HUES48 (cell line): ENCODE measurements at regions not wholly inside any gene's neighbourhood (a gene's known extent, or its start where the extent isn't known, plus 50 kb on each side); places are given as distances from the start of the nearest gene placed in this dataset.
"Not testable (repeated sequence)": the region's sequence is repeated elsewhere in the genome, so short reads cannot be mapped to it uniquely, and the experiment has no call there.

ENCODE experiments used
- H3K27ac ChIP-seq: one replicate; pipeline ENCODE4 v1.7.0; 2013; ENCODE audit warnings: low read depth, low read length, inconsistent platforms
- H3K27me3 ChIP-seq: 2 replicates; pipeline ENCODE4 v1.6.1; 2013; ENCODE audit warnings: mild to moderate bottlenecking, low read length; ENCODE audit not compliant: control insufficient read depth, insufficient read depth
- H3K36me3 ChIP-seq: 2 replicates; pipeline ENCODE4 v1.6.1; 2013; ENCODE audit warnings: low read length; ENCODE audit not compliant: control insufficient read depth, insufficient read depth
- H3K4me1 ChIP-seq: 2 replicates; pipeline ENCODE4 v1.6.1; 2013; ENCODE audit warnings: mild to moderate bottlenecking, low read length; ENCODE audit not compliant: control insufficient read depth, insufficient read depth
- H3K4me3 ChIP-seq: 2 replicates; pipeline ENCODE4 v1.5.1; 2013; ENCODE audit warnings: mild to moderate bottlenecking, low read depth, low read length
- H3K9ac ChIP-seq: 2 replicates; pipeline ENCODE4 v1.6.1; 2013; ENCODE audit warnings: mild to moderate bottlenecking, low read depth, low read length, moderate library complexity
- H3K9me3 ChIP-seq: 2 replicates; pipeline ENCODE4 v1.6.1; 2013; ENCODE audit warnings: low read length; ENCODE audit not compliant: control insufficient read depth, insufficient read depth

DNA sequence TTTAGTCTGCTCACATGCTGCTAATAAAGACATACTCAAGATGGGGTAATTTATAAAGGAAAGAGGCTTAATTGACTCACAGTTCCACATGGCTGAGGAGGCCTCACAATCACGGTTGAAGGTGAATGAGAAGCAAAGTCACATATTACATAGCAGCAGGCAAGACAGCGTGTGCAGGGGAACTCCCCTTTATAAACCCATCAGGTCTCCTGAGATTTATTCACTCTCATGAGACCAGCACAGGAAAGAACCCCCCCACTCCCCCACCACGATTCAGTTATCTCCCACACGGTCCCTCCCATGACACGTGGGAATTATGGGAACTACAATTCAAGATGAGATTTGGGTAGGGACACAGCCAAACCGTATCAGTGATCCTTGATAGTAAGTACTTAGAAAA lies 891.7 kb upstream of the CDH10 start:
- not testable (repeated sequence) for H3K9ac ChIP-seq, H3K27me3 ChIP-seq, H3K9me3 ChIP-seq, H3K4me3 ChIP-seq, H3K4me1 ChIP-seq, H3K36me3 ChIP-seq, H3K27ac ChIP-seq

DNA sequence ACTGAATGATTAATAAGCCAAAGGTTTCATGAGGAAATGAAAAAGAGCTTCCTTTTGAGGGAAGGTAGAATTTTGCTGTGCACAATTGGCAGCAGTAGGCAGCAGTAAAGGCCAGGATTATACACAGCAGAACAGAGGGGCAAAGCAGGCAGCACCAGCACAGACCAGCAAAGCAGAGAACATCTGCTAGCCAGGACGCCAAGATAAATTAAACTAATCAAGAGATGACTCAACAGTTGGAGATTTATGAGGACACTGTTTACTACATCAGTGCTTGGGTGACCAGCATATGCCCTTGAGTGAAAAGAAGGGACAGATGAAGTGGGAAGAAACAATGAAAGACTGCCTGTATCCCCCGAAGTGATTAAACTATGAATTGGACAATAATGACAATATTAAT lies 871.4 kb upstream of the CDH10 start:
- Histone ChIP-seq H3K9me3 (no peaks in the 10 kb centered on the region), H3K27ac (no peak overlapping the region), H3K9ac (no peak overlapping the region), H3K4me1 (no peaks in the 10 kb centered on the region; the same call in 1 of the 2 replicates), H3K27me3 (no peaks in the 10 kb centered on the region), H3K4me3 (no peak overlapping the region), H3K36me3 (no peaks in the 10 kb centered on the region)

DNA sequence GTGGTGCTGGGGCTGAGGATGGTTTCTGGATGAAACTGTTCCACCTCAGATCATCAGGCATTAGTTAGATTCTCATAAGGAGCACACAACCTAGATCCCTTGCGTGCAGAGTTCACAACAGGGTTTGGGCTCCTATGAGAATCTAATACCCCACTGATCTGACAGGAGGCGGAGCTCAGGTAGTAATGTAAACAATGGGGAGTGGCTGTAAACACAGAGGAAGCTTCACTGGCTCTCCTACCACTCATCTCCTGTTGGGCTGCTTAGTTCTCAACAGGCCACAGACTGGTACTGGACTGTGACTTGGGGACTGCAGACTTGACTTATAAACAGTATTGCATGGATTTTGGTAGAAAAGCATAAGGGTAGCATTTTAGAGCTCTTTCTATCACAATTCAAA lies 870.7 kb upstream of the CDH10 start:
- Histone ChIP-seq H3K9me3 (no peaks in the 10 kb centered on the region), H3K9ac (no peak overlapping the region), H3K4me1 (no peaks in the 10 kb centered on the region; the same call in 1 of the 2 replicates), H3K4me3 (no peak overlapping the region), H3K27ac (no peak overlapping the region), H3K27me3 (no peaks in the 10 kb centered on the region), H3K36me3 (no peaks in the 10 kb centered on the region)

DNA sequence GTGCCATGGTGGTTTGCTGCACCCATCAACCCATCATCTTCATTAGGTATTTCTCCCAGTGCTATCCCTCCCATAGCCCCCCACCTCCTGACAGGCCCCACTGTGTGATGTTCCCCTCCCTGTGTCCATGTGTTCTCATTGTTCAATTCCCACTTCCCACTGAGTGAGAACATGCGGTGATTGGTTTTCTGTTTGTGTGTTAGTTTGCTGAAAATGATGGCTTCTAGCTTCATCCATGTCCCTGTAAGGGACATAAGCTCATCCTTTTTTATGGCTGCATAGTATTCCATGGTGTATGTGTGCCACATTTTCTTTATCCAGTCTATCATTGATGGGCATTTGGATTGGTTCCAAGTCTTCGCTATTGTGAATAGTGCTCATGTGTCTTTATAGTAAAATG lies 865.9 kb upstream of the CDH10 start:
- H3K9ac ChIP-seq, H3K36me3 ChIP-seq, H3K4me1 ChIP-seq, H3K9me3 ChIP-seq, H3K27ac ChIP-seq, H3K27me3 ChIP-seq, H3K4me3 ChIP-seq: not testable (repeated sequence)

DNA sequence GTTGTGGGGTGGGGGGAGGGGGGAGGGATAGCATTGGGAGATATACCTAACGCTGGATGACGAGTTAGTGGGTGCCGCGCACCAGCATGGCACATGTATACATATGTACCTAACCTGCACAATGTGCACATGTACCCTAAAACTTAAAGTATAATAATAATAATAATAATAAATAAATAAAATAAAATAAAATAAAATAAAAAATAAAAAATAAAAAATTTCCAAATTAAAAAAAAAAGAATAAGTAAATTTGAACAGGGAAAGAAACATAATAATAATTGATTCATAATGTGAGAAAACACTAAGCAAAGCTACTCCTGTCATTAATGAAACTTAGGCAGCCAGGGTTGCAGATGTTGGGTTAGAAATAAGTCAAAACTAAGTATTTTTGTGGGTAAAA lies 863.2 kb upstream of the CDH10 start:
- H3K4me3 ChIP-seq, H3K27me3 ChIP-seq: not testable (repeated sequence)

DNA sequence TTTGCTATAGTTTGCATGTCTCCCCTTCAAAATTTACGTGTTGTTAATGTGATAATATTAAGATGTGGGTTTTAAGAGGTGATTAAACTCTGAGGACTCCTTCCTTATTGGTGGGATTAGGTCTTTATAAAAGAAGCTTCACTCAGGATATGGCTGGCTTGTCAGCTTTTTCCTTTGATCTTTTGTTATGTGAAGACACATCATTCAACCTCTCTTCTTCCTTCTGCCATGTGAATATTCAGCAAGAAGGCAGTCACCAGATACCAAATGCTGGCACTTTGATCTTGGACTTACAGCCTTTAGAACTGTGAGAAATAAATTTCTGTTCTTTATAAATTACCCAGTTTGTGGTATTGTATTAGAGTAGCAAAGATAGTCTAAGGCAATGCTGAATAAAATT lies 855.9 kb upstream of the CDH10 start:
- 0 out of 2 replicates have a peak, but pooled peaks cover 6% of the 10 kb centered on the region for H3K9me3 ChIP-seq
- no peak overlapping the region for H3K4me3 ChIP-seq
- no peaks in the 10 kb centered on the region for H3K36me3 ChIP-seq
- H3K4me1 ChIP-seq, result peaks cover 11% of the 10 kb centered on the region
- no peak overlapping the region for H3K9ac ChIP-seq
- peak overlapping the region; percentile 63 for H3K27ac ChIP-seq
- no peaks in the 10 kb centered on the region for H3K27me3 ChIP-seq

More for the DNA sequence above, 863.2 kb upstream of the CDH10 start:
- not testable (repeated sequence) for H3K9me3 ChIP-seq, H3K36me3 ChIP-seq, H3K27ac ChIP-seq, H3K4me1 ChIP-seq, H3K9ac ChIP-seq

DNA sequence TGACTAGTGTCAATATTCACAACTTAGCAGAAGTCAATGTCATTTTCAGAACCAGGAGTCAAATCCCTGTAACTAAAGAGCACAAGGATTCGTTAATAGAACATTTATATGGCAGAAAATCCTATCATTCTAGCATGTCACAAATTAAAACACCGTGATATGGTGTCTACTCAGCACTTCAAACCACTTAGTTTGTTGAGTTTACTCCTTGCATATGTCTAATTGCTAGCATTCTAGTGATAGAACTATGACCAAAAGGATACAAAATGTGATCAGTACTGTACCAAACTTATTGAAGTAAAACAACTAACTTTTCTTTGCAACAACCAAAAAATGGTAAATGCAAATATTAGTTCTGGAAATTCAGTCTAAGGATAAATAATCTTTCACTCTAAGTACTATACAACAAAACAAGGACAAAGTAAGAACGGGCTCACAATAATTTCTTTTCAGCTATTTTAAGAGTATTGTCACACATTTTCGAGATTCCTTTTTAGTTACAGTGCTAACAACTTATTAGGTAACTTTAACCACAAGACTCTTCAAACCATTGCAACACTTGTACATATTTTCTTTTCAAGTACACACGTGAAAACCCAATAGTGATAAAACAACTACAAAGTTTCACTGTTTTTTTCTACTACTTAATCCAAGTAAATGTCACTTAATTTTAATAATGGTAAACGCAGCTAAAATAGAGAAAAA lies 845.2 kb upstream of the CDH10 start:
- no peaks in the 10 kb centered on the region for H3K9me3 ChIP-seq
- H3K4me1 ChIP-seq, result no peaks in the 10 kb centered on the region
- no peak overlapping the region for H3K9ac ChIP-seq
- H3K27me3 ChIP-seq, result no peaks in the 10 kb centered on the region
- H3K4me3 ChIP-seq, result no peak overlapping the region
- no peak overlapping the region for H3K27ac ChIP-seq
- no peaks in the 10 kb centered on the region for H3K36me3 ChIP-seq

DNA sequence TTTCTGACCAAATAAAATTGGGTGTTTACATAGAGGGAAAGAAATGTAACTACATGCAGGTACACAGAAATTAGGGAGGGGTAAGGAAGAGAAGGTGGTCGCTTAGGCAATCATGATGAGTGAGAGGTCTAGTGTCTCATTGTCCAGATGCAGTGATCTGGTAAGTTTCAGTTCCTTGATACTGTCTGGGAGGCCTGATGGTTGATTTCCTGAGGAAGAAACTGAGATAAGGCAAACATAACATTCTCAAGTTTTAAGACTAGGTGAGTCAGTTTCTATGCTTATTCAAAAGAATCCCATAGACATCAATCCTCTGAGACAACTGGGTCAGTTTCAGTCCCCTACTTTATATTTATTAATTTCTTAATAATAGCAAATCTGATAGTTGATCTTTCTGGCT lies 843.3 kb upstream of the CDH10 start:
- H3K9me3 ChIP-seq, result no peaks in the 10 kb centered on the region
- no peaks in the 10 kb centered on the region for H3K27me3 ChIP-seq
- H3K27ac ChIP-seq, result no peak overlapping the region
- no peak overlapping the region for H3K9ac ChIP-seq
- H3K36me3 ChIP-seq, result no peaks in the 10 kb centered on the region
- H3K4me1 ChIP-seq, result no peaks in the 10 kb centered on the region
- H3K4me3 ChIP-seq, result no peak overlapping the region

DNA sequence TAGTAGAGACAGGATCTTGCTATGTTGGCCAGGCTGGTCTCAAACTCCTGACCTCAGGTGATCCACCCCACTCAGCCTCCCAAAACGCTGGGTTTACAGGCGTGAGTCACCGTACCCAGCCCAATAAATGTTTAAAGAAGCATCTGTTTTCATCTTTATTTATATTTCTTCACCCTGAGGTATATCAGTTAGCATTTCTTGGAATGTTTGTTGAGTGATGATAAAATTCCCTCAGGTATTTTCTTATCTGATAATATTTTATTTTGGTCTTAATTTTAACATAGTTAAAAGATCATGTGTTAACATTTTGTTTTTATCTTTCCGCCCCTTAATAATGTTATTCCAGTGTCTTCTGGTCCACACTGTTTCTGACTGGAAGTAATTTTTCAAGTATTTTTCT lies 839.6 kb upstream of the CDH10 start:
- no peak overlapping the region for H3K27ac ChIP-seq
- no peak overlapping the region for H3K4me3 ChIP-seq
- H3K9ac ChIP-seq, result no peak overlapping the region
- H3K9me3 ChIP-seq, result no peaks in the 10 kb centered on the region
- no peaks in the 10 kb centered on the region for H3K36me3 ChIP-seq
- H3K27me3 ChIP-seq, result no peaks in the 10 kb centered on the region
- H3K4me1 ChIP-seq, result peaks cover 8% of the 10 kb centered on the region

DNA sequence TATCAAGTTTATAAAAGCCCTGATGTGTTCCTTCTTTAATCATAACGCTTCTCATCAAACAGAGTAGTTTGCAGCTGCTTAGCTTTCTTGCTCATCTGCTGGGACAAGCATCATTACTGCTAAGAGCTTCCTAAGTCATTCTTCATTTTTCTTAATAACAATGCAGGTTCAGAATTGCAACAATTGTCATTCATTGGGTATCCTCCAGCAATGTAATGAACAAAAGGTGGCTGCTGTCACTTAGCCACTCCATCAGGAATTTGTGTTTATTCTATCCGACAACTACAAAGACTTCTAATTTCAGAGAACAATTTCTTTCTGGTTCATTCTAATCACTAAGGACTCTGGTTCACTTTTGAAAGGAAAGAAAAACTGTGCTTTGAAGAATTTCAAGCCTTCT lies 836.7 kb upstream of the CDH10 start:
- Histone ChIP-seq H3K9ac (no peak overlapping the region), H3K27ac (peak overlapping the region; percentile 12), H3K27me3 (no peaks in the 10 kb centered on the region), H3K36me3 (no peaks in the 10 kb centered on the region), H3K9me3 (no peaks in the 10 kb centered on the region), H3K4me3 (no peak overlapping the region), H3K4me1 (peaks cover 8% of the 10 kb centered on the region)

DNA sequence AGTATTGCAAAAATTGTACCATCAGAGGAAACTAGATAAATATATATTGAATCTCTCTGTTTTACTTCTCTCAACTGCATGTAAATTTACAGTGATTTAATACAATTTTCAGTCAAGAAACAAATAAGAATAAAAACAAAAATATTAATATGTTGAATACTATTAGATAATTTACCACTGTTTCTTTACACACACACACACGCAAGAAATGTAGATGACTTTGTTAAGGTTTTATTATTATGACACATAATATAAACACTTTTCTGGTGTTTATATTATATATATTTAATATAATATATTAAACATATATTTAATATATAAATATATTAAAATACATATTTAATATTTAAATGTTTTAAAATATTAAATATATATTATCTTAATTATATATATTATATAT lies 814.3 kb upstream of the CDH10 start:
- no peaks in the 10 kb centered on the region for H3K36me3 ChIP-seq
- H3K4me1 ChIP-seq, result peaks cover 15% of the 10 kb centered on the region
- peaks cover 11% of the 10 kb centered on the region for H3K9me3 ChIP-seq
- H3K9ac ChIP-seq, result no peak overlapping the region
- no peak overlapping the region for H3K4me3 ChIP-seq
- no peak overlapping the region for H3K27ac ChIP-seq
- no peaks in the 10 kb centered on the region for H3K27me3 ChIP-seq

DNA sequence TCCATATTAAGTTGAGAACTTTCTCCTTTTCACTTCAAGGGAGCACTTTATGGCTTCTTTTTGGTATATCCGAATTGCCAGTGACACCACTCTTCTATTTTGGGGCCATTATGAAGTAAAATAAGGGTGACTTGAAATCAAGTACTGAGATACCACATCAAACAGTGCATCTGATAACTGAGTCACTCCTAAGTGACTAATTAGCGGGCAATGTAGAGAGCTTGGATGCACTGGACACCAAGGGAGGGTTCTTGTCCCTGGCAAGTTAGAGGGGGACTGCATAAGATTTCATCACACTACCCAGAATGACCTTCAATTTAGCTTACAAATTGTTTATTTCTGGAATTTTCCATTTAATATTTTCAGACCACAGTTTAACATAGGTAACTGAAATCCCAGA lies 813.9 kb upstream of the CDH10 start:
- no peaks in the 10 kb centered on the region for H3K27me3 ChIP-seq
- H3K9me3 ChIP-seq, result peaks cover 11% of the 10 kb centered on the region
- H3K36me3 ChIP-seq, result no peaks in the 10 kb centered on the region
- no peak overlapping the region for H3K9ac ChIP-seq
- H3K27ac ChIP-seq, result no peak overlapping the region
- H3K4me3 ChIP-seq, result no peak overlapping the region
- H3K4me1 ChIP-seq, result peaks cover 15% of the 10 kb centered on the region
